ENCODE measurements at regions not wholly inside any gene's neighbourhood (a gene's known extent, or its start where the extent isn't known, plus 50 kb on each side); places are given as distances from the start of the nearest gene placed in this dataset.

GRCh38 chr5:54894957-54895815, 90.2 kb downstream of the ESM1 start:
- intact Hi-C loops (cut with DNase I) = no loop called here
- TF ChIP-seq POLR2A (IDR thresholded peaks at IDR 0.05) (no peak), CTCF (IDR thresholded peaks at IDR 0.05) (peak in 1 of 6 experiments; percentile 8)
- Histone ChIP-seq H3K4me1 (peaks cover 0 to 4% (median 0%) of the 10 kb centered on the region in 3 donors), H3K27ac (no peak overlapping the region), H3K36me3 (no peaks in the 10 kb centered on the region), H3K9me3 (no peaks in the 10 kb centered on the region), H3K27me3 (peaks cover 0 to 55% (median 0%) of the 10 kb centered on the region in 4 donors), H3K4me3 (no peak overlapping the region)
- 17 to 58% methylated on average over 1 to 2 of the region's 3 CpGs for WGBS, 2 donors
- no peak for DNase-seq

- H3K27me3 ChIP-seq = peaks cover 0 to 39% (median 0%) of the 10 kb centered on the region in 4 donors
- DNase-seq = no peak
- WGBS, 2 donors = 21 to 25% methylated on average over 1 of the region's 1 CpG
Observed at GRCh38 chr5:54889826-54890225, 95.6 kb downstream of the ESM1 start.

GRCh38 chr5:54887663-54888062, 97.7 kb downstream of the ESM1 start:
- H3K9me3 ChIP-seq = no peaks in the 10 kb centered on the region
- H3K4me1 ChIP-seq = peaks cover 6 to 18% (median 7%) of the 10 kb centered on the region in 3 donors
- intact Hi-C loops (cut with DNase I) = no loop called here
- WGBS, 2 donors = 100% methylated on average over 1 of the region's 1 CpG
- H3K36me3 ChIP-seq = no peaks in the 10 kb centered on the region
- TF ChIP-seq POLR2A (IDR thresholded peaks at IDR 0.05) (no peak), CTCF (IDR thresholded peaks at IDR 0.05) (no peak)
- no peak for DNase-seq
- no peak overlapping the region for H3K27ac ChIP-seq
- H3K4me3 ChIP-seq = no peak overlapping the region
- H3K27me3 ChIP-seq = peaks cover 0 to 57% (median 2%) of the 10 kb centered on the region in 4 donors

More at GRCh38 chr5:54889826-54890225, 95.6 kb downstream of the ESM1 start:
- Histone ChIP-seq H3K36me3 (no peaks in the 10 kb centered on the region), H3K27ac (no peak overlapping the region), H3K9me3 (no peaks in the 10 kb centered on the region), H3K4me3 (no peak overlapping the region), H3K4me1 (no peaks in the 10 kb centered on the region)
- no peak for TF ChIP-seq CTCF (IDR thresholded peaks at IDR 0.05)
- TF ChIP-seq POLR2A (IDR thresholded peaks at IDR 0.05) = no peak
- intact Hi-C loops (cut with DNase I) = no loop called here

GRCh38 chr5:54886866-54887265, 98.5 kb downstream of the ESM1 start:
- peaks cover 0 to 60% (median 2%) of the 10 kb centered on the region in 4 donors for H3K27me3 ChIP-seq
- whole genome bisulfite sequencing, 2 donors = 88 to 92% methylated on average over 1 of the region's 1 CpG
- no peak overlapping the region for H3K4me3 ChIP-seq
- TF ChIP-seq POLR2A (IDR thresholded peaks at IDR 0.05) (no peak), CTCF (IDR thresholded peaks at IDR 0.05) (no peak)
- no peak for DNase-seq
- H3K9me3 ChIP-seq = no peaks in the 10 kb centered on the region
- H3K4me1 ChIP-seq = peaks cover 6 to 26% (median 7%) of the 10 kb centered on the region in 3 donors
- H3K27ac ChIP-seq = no peak overlapping the region
- intact Hi-C loops (cut with DNase I) = no loop called here
- H3K36me3 ChIP-seq = no peaks in the 10 kb centered on the region

GRCh38 chr5:54885636-54886035, 99.8 kb downstream of the ESM1 start:
- no peak for DNase-seq
- Histone ChIP-seq H3K27ac (no peak overlapping the region), H3K27me3 (peaks cover 0 to 54% (median 2%) of the 10 kb centered on the region in 4 donors), H3K4me3 (no peak overlapping the region), H3K36me3 (no peaks in the 10 kb centered on the region), H3K4me1 (peaks cover 6 to 35% (median 7%) of the 10 kb centered on the region in 3 donors), H3K9me3 (no peaks in the 10 kb centered on the region)
- WGBS, 2 donors = 79 to 100% methylated on average over 2 to 3 of the region's 3 CpGs
- no peak for TF ChIP-seq POLR2A (IDR thresholded peaks at IDR 0.05)
- no peak for TF ChIP-seq CTCF (IDR thresholded peaks at IDR 0.05)
- intact Hi-C loops (cut with DNase I) = no loop called here
